ENCODE measurements at regions not wholly inside any gene's neighbourhood (a gene's known extent, or its start where the extent isn't known, plus 50 kb on each side); places are given as distances from the start of the nearest gene placed in this dataset.
A peak's percentile ranks its signal among the peaks of the same experiment; 100 is the strongest.

GRCh38 chr2:204012072-204012653, 75.6 kb downstream of the ICOS start:
- no peak for DNase-seq (ENCODE audit: low read depth in 2 of 3, low spot score in 2 of 3)

DNA sequence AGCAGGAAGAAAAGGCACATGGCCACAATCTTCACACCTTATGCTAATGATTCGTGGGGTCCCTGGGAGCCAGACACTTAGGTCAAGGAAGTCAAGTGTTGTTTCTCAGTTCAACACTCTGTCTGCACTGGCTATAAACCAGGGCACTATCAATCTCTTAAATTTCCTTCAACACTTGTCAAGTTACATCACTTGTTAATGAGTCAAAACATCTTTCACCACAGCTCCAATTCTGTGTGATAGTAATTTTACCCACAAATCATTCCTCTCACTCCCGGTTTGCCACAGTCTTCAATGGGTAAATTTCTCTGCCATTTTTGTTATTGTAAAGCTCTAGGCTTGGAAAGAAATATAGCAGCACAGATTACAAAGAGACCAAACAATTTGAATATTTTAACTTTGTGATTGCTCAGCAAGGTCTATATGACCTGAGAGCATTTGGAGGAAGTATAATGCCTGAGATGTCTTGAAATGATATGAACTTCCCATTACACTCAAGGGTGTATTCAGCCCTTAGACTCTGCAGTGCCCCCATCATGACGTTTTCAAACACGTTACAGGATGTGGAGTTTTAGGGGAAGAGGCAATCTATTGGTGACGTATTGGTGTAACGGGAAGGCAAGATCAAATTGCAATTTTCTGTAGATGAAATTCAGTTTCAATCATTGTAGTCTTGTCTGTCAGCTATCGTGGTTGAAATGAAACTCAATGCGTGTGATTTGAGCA, 78.7 kb downstream of the ICOS start:
- no peak for DNase-seq (ENCODE audit: low read depth in 2 of 3, low spot score in 2 of 3)

DNA sequence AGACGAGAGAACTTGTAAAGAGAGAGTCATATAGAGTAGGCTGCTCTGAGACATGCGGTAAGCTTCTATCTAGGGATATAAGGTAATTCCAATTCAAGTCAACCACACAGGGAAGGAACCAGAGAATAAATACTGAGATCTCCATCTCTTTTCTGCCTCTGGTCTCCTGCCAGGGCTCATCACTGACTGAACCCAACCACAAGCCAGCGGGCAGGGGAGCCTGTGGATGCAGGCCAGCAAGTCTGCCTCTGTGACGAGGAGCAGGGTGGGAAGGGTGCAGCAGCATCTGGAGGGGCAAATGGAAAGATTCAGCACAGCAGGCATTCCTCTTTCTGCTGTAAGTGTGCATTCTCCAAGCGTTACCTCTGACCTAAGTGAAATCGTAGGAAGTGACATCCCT, 82.2 kb downstream of the ICOS start:
- no peak for DNase-seq (ENCODE audit: low read depth in 2 of 3, low spot score in 2 of 3)

GRCh38 chr2:204019572-204020501, 83.3 kb downstream of the ICOS start:
- DNase-seq (ENCODE audit: low read depth in 2 of 3, low spot score in 2 of 3): peak in 2 of 3 experiments; percentile 14 to 24

- DNase-seq (ENCODE audit: low read depth in 2 of 3, low spot score in 2 of 3): no peak
These were observed 84.9 kb downstream of the ICOS start for GRCh38 chr2:204021290-204022081.

- no peak for DNase-seq (ENCODE audit: low read depth in 2 of 3, low spot score in 2 of 3)
These were observed 86.0 kb downstream of the ICOS start for GRCh38 chr2:204022550-204022949.

DNA sequence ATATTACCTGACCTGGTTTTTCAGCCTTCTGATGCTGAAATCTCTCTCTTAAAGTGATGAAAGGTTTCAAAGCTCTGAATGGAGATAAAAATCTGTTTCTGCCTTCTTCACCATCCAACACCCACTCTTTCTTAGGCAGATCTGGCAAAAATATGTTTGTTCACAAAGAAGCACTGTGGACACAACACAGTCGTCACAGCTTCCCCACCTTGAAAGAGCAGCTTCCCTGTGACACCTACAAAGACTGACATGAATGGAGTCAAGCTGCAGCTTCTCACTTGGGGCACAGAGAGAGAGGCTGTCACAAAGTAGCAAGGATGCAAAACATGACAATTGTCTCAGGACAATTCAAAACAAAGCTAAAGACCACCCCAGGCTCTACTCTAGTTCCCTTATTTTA, 86.5 kb downstream of the ICOS start:
- DNase-seq (ENCODE audit: low read depth in 2 of 3, low spot score in 2 of 3): no peak

- no peak for DNase-seq (ENCODE audit: low read depth in 2 of 3, low spot score in 2 of 3)
These were observed 87.9 kb downstream of the ICOS start for GRCh38 chr2:204024503-204024902.

- DNase-seq (ENCODE audit: low read depth in 2 of 3, low spot score in 2 of 3): no peak
These were observed 88.4 kb downstream of the ICOS start for GRCh38 chr2:204024906-204025475.

DNA sequence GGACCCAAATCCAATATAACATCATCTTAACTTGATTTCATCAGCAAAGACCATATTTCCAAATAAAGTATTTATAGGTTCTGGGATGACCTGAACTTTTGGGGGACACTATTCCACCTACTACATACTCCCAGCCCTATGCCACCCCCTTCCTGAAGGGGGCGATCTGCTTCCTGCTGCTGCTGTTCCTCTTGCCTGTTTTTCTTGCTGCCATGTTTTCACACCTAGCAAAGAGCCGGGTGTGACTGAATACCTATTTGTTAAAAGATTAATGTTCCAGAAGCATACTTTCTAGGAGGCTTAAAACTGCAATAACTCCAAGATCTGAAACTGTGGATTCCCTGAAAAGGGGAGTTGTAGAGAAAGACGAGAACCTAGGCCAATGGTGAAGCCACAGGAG, 89.7 kb downstream of the ICOS start:
- no peak for DNase-seq (ENCODE audit: low read depth in 2 of 3, low spot score in 2 of 3)

DNA sequence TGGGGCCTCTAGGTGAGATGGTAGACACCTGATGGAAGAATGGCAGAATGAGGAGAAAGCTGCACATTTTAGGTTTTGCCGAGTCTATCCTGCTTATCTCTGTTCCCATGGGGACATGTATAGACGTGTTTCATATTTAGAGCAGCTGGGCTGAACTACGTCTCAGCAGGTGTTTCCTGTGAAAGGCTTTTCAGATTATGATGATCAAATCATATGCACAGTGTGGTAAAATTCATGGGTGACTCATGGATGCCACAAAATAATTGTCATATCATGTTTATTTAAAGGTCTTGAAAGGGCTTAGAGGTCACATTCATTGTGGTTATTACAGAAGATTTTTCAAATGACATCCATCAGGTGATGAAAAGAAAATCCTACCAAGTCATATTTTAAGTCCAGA, 90.5 kb downstream of the ICOS start:
- no peak for DNase-seq (ENCODE audit: low read depth in 2 of 3, low spot score in 2 of 3)

GRCh38 chr2:204030322-204030721, 93.8 kb downstream of the ICOS start:
- no peak for DNase-seq (ENCODE audit: low read depth in 2 of 3, low spot score in 2 of 3)

DNA sequence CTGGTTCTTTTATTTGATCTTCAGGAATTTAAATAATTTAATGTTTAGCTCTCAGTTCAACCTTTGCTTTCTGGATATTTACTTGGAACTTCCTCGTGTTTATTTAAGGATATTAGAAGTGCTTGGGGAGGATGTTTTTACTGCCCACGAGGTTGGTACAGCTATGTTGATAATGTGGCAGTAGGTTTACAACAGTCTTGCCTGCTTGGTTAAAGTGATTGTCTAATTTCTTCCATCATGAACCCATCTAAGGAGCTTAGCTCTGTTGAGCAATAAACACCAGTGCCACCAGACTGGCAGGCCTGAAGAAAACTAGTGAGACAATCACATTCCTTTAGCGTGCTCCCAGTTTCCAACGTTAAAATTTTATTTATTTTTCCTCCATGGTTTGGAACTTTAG, 94.5 kb downstream of the ICOS start:
- DNase-seq (ENCODE audit: low read depth in 2 of 3, low spot score in 2 of 3): no peak

DNA sequence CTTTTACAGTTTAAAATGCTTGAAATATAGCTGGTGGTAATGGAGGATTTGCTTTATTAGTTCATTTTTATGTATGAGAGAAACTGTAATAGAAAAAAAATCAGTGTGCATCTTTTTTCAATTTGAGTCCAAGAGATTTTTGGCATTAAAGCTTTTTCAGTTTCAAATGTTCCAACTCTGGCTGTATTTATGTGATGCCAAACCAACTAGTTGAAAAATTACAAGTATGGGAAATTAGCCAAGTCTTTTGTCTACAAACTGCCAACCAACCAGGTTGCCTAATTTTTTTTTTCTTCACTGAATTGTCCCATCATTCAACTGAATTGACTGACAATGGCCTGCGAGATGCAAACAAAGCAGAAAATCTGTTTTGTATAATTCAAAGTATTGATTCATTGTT, 95.7 kb downstream of the ICOS start:
- no peak for DNase-seq (ENCODE audit: low read depth in 2 of 3, low spot score in 2 of 3)

DNA sequence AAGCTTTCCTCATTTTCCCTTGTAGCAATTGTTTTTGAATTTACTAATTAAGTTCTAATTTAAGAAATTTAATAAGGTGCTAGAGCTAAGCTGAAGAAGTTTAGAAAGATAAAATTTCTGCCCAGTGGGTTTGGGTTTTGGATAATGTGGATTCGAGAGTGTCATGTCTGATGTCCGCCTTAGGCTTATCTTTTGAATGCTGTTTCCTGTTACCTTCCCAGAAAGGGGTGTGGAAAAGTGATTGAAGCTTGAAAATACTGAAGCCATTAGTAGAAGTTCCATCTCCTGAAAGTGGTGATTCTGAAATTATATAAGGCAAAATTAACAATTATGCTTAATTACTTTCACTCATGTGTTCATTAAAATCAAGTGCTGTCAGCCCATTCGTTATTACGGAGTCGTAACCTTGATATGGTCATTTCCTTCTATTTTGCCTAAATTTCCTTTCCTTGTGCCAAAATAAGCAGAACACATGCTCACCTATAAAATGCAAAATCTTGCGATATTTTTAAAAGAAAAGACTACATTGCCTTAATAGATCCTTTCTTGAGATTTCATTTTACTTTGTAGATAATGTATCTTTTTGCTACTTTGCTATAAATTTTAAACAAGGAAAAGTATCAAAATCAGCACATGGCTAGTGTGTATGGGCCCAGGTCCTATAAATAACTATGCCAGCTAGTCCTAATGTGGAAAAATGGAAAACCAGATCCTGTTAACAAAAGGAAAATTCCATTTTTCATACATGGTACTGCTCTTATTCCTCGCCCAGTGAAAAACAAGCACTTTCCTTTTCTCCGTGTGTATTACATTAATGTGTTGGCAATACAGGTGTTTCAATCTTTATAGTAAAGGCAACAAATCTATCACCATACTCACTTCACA, 97.3 kb downstream of the ICOS start:
- DNase-seq (ENCODE audit: low read depth in 2 of 3, low spot score in 2 of 3): no peak

DNA sequence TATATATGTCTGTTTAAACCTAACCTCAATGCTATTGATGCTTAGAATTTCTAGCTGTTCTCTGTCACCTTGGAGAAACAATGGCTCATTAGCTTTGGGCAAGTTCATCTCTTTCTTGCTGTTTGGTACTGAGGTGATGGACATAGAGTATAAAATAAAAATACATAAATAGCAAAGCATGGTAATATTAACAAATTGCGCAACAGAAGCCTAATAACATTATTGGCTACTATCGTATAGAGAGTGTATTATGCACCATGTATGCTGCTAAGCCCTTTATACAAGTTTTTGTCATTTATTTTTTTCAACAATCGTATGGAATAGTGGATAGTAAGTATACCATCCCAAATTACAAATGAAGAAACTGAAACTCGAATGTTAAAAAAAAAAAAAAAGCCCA, 100.1 kb downstream of the ICOS start:
- no peak for DNase-seq (ENCODE audit: low read depth in 2 of 3, low spot score in 2 of 3)

DNA sequence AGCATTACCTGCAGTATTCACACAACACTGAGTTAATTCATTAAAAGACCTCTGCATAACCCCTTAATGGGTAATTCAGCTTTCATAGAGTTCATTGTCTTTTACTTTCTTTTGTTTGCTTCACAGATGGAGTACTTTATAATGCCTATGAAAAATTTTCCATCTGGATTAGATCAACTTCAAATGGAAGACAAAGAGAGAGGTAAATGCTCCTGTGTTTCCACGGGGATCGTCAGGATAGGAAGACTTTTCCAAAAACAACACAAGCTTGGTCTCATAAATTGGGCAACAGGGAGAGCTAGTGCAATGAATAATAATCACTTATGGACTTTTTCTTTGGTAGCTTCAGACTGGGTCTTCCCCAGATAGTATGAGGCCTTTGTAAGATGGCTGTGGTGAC, 100.7 kb downstream of the ICOS start:
- no peak for DNase-seq (ENCODE audit: low read depth in 2 of 3, low spot score in 2 of 3)

DNA sequence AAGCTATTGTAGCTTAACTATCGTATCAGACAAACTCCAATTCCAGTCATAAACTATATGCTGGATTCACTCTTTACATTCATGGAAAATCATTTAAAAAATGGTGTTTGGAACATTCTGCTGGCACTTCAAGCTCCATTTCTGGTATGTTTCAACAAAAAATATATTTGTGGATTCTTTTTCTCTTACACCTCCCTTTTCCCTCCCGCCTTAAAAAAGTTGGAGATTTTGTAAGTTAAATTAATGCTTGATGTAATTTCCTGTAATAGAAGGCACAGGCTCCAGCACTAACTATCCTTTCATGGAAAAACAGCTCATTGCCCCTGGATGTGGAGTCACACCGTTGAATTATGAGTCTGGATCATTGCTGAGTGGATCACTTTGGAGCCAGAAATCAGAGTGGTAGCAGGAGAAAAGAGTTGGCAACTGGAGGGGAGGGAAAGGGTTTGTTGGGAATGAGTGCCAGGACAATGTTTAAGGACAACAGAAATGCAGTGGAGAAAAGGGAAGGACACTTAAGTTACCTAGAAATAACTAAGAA, 102.8 kb downstream of the ICOS start:
- DNase-seq (ENCODE audit: low read depth in 2 of 3, low spot score in 2 of 3): no peak

DNA sequence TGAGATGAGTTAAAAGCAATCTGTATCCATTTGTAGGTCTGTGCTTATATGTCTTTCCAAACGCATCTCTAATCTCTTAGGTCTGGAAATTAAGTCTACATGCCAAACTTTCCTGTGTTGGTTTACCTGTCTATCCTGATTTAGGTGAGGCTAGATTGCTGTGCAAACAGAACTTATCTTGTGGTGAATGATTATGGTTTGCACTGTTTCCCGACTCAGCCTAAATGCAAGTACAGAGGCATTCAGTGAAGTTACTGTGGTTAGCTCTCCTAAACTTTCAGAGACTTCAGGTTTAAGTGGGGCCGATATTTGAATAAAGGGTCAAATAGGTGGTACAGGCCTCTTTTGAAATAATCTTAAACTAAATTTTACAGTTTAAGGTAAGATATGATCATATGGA, 103.5 kb downstream of the ICOS start:
- no peak for DNase-seq (ENCODE audit: low read depth in 2 of 3, low spot score in 2 of 3)

DNA sequence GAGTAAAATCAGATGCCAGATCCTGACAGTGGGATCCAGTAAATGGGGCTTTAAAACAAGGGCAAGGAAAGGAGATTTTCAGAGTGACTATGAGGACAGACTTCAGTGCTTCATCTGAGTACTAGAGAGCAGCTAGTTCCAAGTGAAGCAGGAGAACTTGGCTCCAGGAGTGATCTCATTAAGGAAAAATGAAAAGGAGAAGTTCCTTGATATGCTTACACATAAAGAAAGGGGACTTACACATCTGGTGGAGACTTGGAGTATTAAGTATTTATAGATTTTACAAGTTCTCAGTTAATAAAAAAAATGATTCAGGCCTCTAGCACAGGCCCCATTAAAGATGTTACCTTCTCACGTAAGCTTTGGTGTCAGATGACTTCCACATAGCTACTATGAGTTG, 105.8 kb downstream of the ICOS start:
- no peak for DNase-seq (ENCODE audit: low read depth in 2 of 3, low spot score in 2 of 3)

All from activated CD8-positive, alpha-beta memory T cell treated with anti-CD3 and anti-CD28 coated beads for 48 hours (primary cell).